Right lung (tissue), 2 donors: ENCODE measurements at regions not wholly inside any gene's neighbourhood (a gene's known extent, or its start where the extent isn't known, plus 50 kb on each side); places are given as distances from the start of the nearest gene placed in this dataset.
"Not testable (repeated sequence)": the region's sequence is repeated elsewhere in the genome, so short reads cannot be mapped to it uniquely, and the experiment has no call there.

Experiments used
- DNase-seq, 2 donors: peaks; one replicate each; pipeline ENCODE4 v3.0.0-alpha.2; 2013

DNA sequence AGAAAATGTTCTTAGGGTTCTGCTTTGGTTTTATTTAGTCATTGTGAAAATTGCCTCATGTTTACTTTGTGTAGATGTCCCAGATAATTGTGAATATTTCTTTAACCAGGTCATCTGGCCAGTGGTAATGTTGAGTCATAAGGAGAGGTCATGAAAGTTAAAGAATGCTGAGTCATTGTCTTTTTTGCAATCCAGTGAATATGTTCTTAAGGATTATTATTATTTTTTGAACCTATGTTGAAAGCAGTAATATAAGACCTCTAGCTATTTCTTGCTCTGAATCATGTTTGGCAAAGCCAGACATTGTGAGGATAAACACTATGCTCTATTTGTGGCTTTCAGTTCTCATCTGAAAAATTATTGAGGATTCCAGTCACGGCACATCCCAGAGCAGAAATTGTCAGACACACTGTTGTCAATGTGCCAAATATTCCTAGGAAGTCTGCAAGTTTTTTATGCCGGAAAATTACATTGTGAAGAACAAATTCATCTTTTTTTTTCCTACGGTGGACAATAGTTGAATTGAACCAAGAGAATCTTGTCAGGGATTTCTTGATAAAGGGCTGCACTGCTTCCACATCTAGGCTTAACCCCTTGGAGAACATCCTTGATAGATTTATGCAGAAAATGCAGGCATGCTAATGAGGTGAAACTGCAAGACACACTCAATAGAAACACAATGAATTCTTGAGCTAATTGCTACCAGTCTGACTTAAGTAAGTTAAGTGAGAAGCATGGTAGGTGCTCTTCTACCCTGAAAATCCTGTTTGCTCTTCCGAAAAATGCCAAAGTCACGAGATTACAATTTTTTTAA lies 369.6 kb downstream of the ATP23 start:
- no peak for DNase-seq

DNA sequence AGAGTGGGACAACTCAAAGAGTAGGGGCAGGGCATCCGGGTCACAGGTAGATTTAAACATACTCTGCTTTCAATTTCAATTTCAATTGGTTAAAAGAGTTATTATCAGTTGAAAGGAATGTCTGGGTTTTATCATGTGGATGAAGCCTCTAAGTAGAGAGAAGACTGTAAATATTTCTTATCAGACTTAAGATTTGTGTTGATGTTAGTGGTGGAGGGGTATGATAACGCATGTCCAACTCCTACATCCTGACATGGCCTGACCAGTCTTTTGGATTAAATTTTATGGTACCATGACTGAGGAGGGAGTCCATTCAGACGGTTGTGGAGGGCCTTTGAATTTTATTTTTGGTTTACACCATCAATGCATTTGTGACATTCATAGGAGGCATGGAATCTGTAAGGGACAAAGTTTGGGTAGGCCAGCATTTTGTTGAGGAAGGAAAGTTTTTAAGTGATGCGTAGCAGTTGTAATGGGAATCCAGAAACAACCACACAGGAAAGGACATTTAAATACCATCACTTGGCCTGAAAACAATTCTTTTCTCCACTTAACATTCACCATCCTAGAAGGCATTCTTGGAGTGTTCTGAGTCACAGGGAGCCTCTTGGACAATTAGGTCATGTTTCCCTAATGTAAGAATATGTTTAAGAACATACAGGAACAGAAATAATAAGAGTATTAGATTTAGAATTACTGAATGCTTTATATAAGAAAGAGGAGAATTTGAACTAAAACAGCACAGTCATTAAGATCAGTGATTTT lies 371.9 kb downstream of the ATP23 start:
- DNase-seq = no peak

DNA sequence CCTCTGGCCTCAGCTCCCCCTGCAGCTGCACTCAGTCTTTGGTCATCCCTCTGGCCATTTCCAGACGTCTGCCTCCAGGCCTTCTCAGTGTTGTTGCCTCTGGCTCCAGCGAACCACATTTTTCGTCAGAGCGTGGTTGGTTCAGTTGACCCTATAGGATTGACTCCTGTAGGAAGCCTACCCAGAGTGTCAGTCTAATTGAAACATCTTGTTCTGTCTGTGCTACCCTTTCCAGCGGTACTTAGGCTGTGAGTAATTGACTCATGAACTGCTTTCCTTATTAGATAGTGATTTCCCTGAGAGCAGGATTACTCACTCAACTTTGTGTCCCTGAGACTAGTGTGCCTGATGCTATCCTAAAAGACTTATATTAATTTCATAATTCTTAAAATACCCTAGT lies 373.2 kb downstream of the ATP23 start:
- DNase-seq = no peak

DNA sequence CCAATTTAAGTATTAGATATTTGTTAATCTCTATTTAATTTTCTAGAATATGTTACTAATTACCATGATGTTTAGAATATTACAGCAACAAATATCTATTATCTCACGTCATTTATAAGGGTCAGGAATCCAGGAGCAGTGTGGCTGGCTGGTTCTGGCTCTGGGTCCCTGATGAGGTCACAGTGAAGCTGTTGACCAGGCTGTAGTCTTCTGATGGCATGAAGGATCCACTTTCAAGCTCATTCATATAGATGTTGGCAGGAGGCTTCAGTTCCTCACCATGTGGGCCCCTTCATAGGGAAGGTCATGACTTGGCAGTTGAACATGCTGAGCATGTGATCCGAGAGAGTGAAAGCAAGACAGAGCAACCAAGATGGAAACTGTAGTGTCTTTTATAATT lies 375.6 kb downstream of the ATP23 start:
- DNase-seq = no peak

DNA sequence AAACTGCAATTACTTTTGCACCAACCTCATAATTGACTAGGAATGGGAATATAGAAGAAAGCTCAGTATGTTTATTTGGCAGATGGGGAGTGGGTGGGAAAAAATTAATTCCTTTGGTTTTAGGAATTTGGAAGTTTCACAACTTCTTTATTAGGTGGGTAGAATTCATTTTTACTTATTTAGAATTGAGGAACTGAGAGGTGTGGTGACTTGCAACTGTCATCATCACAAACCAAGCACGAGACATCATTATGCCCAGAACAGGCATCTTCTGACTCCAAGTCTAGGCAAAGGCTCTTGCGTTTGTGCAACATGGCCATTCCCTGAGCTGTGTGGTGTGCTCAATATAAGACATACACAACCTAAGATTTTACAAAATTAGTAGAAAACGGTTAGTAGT lies 380.0 kb downstream of the ATP23 start:
- no peak for DNase-seq

DNA sequence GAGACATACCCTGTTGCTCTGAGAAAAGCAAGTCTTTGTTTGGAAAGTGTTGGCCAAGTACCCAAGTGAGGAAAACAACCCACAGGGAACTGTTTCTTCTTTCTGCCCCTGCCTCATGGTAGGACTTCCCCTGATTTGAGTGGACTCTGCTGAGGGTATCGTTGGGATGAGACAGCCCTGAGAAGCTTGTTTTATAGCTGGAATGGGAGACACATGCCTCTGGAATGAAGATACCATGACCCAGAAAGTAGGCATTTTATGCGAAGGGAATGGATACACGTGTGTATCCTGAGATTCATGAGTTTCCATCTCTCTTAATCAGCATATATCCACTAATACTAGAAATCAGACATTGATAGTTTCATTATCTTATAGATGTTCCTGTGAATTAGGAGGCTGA lies 382.3 kb downstream of the ATP23 start:
- no peak for DNase-seq

DNA sequence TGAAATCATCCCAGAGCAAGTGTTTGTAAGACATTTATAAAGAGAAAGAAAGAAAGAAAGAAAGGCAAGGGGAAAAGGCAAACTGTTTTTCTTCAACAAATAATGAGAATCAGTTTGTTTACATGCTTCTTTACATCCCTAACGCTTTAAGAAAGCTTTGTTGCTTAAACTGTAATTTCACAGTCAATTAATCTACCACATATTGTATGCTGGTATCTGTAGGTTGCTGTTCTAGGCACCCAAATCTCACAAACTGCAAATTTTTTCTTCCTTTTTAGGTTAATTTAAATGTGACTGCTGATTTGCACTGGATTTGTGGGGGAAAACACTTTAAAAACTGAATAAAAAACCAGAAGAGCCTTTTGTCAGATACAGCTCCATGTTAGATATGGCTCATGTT lies 384.2 kb downstream of the ATP23 start:
- no peak for DNase-seq

DNA sequence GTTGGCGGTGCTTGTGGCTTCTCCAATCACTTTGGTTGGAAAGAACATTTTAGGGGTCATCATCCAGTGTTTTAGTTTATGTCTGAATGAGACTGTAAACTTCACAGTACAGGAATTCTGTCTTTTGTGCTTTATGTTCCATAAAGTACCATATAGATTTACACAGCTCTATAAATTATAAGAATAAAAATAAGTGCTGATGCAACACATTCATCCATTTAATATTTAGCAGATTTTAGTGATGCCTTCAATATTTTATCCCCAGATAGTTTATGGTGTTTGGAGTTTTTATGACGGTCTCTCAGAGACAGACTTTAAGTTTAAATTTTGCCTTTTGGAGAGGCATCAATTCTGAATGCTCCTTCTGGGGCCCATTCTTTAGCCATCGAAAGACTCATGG lies 385.2 kb downstream of the ATP23 start:
- DNase-seq = no peak

DNA sequence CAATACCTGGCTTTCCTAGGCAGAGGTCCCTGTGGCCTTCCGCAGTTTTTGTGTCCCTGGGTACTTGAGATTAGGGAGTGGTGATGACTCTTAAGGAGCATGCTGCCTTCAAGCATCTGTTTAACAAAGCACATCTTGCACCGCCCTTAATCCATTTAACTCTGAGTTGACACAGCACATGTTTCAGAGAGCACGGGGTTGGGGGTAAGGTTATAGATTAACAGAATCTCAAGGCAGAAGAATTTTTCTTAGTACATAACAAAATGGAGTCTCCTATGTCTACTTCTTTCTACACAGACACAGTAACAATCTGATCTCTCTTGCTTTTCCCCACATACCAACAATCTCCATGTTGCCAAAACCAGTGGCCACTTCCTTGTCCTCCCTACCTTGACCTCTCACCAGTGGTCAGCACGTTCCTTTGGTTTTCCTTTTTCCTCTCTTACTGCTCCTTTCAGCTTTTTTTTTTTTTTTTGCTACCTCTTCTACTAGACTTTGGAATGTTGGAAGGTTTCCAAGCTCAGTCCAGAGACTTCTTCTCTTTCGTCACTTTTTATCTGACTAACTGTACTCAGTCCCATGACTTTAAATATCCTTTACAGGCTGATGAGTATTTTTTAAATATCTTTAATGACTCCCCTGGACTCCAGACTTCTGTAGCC lies 395.3 kb downstream of the ATP23 start:
- peak in 1 of 2 donors; percentile 33 for DNase-seq

DNA sequence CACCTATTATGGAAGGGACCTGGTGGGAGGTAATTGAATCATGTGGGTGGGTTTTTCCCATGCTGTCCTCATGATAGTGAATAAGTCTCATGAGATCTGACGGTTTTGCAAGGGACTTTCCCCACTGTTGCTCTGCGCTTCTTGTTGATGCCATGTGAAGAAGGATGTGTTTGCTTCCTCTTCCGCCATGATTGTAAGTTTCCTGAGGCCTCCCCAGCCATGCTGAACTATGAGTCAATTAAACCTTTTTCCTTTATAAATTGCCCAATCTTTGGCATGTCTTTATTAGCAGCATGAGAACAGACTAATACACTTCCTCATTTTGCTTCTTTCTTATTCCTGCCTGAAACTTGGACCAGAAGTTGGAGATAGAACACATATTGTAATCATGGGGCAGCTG lies 396.2 kb downstream of the ATP23 start:
- not testable (repeated sequence) for DNase-seq

DNA sequence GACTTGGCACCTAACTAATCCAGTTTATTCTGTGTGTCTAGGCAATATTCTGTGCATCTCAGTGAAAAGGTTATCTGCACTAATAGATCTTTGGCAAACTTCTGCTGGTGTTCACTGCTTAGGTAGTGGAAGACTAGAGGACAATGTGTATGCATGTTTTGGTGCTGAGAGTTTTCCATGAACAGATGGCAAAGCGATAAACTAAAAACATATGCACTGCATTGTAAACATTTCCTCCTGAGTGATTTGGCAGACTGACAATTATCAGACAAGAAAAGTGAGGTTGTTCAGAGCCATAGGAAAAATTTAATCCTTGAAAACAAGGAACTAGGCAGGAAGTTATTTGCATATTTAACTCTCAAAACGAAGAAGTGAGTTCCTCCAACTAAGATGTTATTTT lies 400.4 kb downstream of the ATP23 start:
- no peak for DNase-seq

DNA sequence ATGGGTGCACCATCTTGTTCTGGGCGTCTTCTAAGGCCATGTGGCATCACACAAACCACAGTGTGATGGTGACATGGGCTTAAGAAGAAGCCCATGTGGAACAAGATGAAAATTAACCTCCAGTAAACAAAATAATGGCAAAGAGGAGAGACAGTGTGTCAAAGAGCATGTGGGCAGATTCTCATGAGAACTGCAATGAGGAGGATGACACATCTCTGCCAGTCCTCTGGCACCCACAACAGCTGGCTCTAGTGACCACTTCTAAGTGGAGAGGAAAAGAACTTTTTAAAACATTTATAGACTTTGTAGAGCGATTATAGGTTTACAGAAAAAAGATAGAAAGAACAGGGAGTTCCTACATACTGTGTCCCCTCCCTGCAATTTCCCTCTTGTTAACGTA lies 401.4 kb downstream of the ATP23 start:
- no peak for DNase-seq

DNA sequence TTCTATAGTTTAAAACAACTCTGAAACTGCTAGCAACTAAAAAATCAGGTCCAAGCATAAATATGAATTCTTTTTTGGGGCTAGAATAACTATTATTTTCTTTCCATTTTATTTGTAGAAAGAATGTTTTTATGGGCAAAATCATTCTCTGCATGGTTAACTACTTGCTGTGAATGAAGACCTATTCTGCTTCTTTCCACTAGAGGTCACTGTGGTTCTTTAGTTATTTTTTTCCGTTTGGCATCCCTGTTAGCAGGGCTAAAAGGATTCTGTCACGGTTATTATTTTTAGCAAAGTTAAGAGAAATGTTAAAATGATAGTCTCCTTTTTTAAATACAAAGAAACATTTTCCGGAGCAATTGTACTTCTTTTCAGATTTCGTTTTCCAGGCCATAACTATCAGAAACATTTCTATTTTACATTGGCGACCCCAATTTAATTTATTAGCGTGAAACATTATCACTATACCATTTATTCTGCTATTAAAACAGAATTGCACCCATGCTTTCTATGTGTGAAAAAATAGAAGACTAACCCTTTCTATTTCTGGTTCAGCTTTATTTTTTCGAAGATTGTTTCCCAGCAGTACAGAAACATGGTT lies 404.8 kb downstream of the ATP23 start:
- DNase-seq = peak in 1 of 2 donors; percentile 32

DNA sequence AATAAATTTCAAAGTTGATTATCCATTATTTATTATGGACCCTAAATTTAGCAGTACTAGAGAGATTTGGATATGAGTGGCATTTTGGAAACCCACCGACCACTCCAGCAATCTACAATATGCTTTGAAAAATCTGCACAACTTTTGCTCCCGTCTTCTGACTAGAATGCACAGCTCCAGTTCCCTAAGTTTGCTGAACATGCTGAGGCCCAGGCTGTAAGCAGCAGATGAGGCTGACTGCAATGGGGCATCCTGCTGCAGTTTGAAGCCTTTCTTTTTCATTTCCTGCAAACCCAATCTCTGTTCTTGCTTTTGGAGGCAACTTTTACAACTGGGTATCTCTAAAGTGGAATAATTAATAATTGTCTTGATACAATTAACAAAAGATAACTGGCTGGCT lies 405.8 kb downstream of the ATP23 start:
- no peak for DNase-seq

DNA sequence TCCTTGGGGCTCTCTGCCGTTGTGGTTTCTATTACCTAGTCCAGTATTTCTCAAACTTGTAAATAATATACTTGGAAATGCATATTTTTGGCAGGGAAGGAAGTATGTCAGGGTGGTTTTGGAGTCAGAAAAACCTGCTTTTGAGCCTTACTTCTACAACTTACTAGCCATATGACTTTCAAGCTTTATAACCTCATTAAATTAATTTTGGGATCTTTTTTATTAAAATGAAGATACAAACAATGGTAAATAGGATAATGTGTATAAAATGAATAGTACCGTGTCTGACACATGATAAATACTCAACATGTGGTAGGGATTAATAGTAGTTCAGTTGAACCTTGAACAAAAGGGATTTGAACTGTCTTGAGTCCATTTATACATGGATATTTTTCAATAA lies 406.3 kb downstream of the ATP23 start:
- DNase-seq = no peak

DNA sequence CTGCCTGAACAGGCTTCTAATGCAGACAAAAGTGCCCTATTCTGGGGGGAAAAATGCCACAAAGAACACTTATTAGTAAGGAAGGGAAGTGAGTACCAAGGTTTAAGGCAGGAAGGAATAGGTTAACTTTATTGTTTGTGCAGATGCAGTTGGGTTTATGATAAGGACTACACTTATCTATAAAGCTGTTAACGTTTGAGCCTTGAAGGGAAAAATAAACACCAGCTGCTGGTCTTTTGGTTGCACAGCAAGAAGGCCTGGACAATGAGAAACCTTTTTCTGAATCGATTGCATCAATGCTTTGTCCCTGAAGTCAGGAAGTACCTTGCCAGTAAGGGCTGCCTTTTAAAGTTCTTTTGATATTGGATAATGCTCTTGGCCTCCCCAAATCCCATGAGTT lies 407.8 kb downstream of the ATP23 start:
- DNase-seq = no peak

DNA sequence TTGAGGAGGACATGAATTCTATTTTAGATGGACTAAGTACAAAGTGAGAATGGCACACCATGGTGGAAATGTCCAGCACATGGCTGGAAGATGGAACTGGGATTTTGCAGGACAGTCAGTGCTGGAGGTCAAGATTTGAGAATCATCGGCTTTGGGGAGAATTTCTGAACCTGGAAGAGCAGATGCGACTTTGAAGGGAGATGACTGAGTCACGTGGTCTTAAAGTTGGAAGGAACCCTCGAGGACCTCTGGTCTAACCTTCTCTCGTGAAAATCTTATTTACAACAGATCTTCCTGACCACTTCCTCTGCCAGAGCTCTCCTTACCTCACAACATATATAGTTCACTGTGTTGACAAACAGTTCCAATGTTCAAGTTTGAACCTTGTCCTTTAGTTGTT lies 415.4 kb downstream of the ATP23 start:
- no peak for DNase-seq

DNA sequence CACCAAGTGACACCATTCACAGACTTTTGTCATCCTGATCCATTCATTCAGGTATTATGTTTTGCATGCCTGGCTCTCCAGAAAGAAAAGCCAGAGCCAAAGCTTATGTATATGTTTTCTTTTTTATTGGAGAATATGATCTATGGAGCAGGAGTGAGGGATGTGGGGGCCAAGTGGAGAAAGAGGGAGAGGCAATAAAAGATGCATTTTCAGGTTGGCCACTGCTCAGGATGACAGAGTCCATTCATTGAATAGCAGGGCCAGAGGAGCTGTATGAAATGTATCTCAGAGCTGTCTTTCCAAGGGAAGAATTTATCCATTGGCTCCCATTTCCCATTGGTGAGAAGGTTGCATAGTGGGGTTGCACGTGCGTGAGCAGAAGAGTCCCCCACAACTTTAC lies 416.1 kb downstream of the ATP23 start:
- DNase-seq = no peak

DNA sequence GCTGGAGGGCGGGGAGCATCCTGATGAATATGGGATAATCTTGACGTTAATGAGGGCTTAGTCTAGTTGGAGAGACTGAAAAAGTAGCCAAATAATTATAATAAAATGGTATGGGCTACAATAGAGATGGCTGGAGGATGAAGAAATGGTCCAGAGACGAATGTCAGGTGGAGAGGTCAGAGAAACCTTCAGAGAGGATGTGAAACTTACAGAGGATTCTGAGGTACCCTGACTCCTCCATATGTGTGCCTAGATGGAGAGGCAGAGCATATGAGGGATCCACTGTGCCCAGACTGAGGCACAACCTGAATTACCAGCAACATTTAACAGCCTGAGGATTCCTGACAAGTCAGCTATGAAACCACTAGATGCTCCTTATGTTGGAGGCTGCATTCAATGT lies 417.0 kb downstream of the ATP23 start:
- no peak for DNase-seq

DNA sequence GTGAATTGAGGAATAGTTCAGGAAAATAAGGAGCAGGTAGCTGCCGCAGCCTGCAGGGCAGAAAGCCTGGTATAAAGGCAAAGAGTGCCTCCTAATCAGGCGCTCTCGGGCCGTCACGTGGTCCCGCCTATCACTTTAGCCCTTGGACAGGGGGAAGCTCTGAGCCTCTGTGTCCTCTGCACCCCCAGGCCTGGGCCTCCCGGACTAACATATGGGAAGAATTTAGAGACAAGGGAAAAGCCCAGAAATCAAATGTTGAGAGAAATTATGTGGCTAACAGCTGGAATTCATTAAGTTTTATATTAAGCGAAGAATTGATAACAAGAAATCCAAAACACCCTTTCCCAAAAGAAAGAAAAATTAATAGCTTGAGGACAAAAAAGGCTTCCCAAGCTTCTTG lies 417.7 kb downstream of the ATP23 start:
- no peak for DNase-seq

DNA sequence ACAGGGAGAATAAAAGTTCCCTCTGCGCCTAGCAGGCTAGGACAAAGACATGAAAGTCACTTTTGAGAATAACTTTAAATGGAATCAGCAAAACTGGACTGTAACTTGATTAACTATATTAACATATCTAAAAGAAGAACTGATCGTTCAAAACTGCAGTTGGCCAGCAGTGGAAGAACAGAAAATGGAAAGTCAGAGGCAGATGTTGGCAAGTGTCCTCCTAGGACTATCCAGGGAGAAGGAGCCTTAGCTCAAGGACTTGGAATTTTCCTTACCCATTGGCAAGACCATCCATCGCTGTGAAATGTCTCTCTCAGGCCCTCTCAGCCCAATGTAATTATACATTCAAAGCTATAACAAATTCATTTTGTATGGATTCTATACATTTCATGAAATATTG lies 419.7 kb downstream of the ATP23 start:
- DNase-seq = no peak

DNA sequence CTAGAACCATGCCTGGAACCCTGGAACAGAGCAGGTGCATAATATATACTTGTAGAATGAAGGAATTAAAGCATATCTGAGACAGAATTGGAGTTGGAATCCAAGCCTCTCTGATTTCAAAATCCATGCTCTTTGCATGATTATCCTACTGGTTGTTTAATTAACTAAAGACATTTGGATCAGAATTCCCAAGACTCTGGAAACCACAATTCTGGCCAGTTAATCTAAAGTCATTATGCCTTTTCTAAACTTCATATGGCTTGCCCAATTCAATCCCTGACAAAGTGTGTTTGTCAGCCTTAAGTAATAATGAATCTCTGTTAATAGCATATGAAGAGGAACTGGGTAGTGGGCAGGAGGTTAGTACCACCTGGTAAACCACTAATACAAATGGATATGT lies 422.6 kb downstream of the ATP23 start:
- no peak for DNase-seq
